ENCODE measurements at regions not wholly inside any gene's neighbourhood (a gene's known extent, or its start where the extent isn't known, plus 50 kb on each side); places are given as distances from the start of the nearest gene placed in this dataset.

GRCh38 chr10:14415676-14416307 is 85.1 kb upstream of the FRMD4A start:
- Histone ChIP-seq H3K4me1 (ENCODE audit: insufficient read depth, low read length, poor library complexity, severe bottlenecking) (no peaks in the 10 kb centered on the region), H3K4me3 (ENCODE audit: low read depth, low read length, poor library complexity, severe bottlenecking) (no peak overlapping the region), H3K27me3 (replicated peaks; ENCODE audit: insufficient read depth, low read depth, low read length, poor library complexity) (no peaks in the 10 kb centered on the region), H3K9me3 (ENCODE audit: low read depth, low read length, poor library complexity, severe bottlenecking) (no peaks in the 10 kb centered on the region), H3K36me3 (ENCODE audit: insufficient read depth, low read length, poor library complexity, severe bottlenecking) (no peaks in the 10 kb centered on the region), H3K27ac (ENCODE audit: low read depth, low read length, poor library complexity, severe bottlenecking) (no peak overlapping the region)
- DNase-seq (ENCODE audit: low spot score), result no peak
- TF ChIP-seq EZH2 (IDR thresholded peaks at IDR 0.05; ENCODE audit: borderline replicate concordance, low read depth, low read length, poor library complexity, severe bottlenecking), result no peak
- no peak for TF ChIP-seq CTCF (conservative IDR thresholded peaks at IDR 0.05; ENCODE audit: low read depth, low read length)
- ChIA-PET CTCF (no interaction called here), POLR2A (ENCODE audit: low non-redundant PET) (no interaction called here)
- no TSS peak for BruUV-seq (replicated peaks)
- intact Hi-C loops (cut with micrococcal nuclease; ENCODE audit: unreplicated experiment), result no loop called here

GRCh38 chr10:14414901-14415300 is 84.2 kb upstream of the FRMD4A start:
- H3K9me3 ChIP-seq (ENCODE audit: low read depth, low read length, poor library complexity, severe bottlenecking), result no peaks in the 10 kb centered on the region
- intact Hi-C loops (cut with micrococcal nuclease; ENCODE audit: unreplicated experiment), result no loop called here
- peaks cover 6% of the 10 kb centered on the region for H3K4me1 ChIP-seq (ENCODE audit: insufficient read depth, low read length, poor library complexity, severe bottlenecking)
- no peaks in the 10 kb centered on the region for H3K27me3 ChIP-seq (replicated peaks; ENCODE audit: insufficient read depth, low read depth, low read length, poor library complexity)
- no peak for TF ChIP-seq EZH2 (IDR thresholded peaks at IDR 0.05; ENCODE audit: borderline replicate concordance, low read depth, low read length, poor library complexity, severe bottlenecking)
- TF ChIP-seq CTCF (conservative IDR thresholded peaks at IDR 0.05; ENCODE audit: low read depth, low read length), result no peak
- no peaks in the 10 kb centered on the region for H3K36me3 ChIP-seq (ENCODE audit: insufficient read depth, low read length, poor library complexity, severe bottlenecking)
- H3K27ac ChIP-seq (ENCODE audit: low read depth, low read length, poor library complexity, severe bottlenecking), result no peak overlapping the region
- CTCF ChIA-PET, result no interaction called here
- POLR2A ChIA-PET (ENCODE audit: low non-redundant PET), result no interaction called here
- DNase-seq (ENCODE audit: low spot score), result no peak
- BruUV-seq (replicated peaks), result no TSS peak
- no peak overlapping the region for H3K4me3 ChIP-seq (ENCODE audit: low read depth, low read length, poor library complexity, severe bottlenecking)

DNA sequence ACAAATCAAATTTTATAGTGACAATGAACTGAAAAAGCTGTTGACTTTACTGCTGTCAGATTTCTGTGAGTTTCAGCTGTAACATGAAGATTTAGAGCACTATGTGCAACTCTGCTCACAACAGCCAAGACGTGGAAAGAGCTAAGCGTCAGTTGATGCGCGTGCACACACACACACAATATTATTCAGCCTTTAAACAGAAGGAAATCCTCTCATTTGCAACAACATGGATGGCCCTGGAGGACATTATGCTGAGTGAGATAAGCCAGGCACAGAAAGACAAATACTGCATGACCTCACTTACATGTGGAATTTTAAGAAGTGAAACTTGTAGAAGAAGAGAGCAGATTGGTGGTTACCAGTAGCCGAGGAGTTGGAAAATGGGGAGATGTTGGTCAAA is 82.8 kb upstream of the FRMD4A start:
- Histone ChIP-seq H3K4me3 (ENCODE audit: low read depth, low read length, poor library complexity, severe bottlenecking) (no peak overlapping the region), H3K36me3 (ENCODE audit: insufficient read depth, low read length, poor library complexity, severe bottlenecking) (no peaks in the 10 kb centered on the region), H3K9me3 (ENCODE audit: low read depth, low read length, poor library complexity, severe bottlenecking) (no peaks in the 10 kb centered on the region), H3K27me3 (replicated peaks; ENCODE audit: insufficient read depth, low read depth, low read length, poor library complexity) (no peaks in the 10 kb centered on the region), H3K4me1 (ENCODE audit: insufficient read depth, low read length, poor library complexity, severe bottlenecking) (peaks cover 17% of the 10 kb centered on the region), H3K27ac (ENCODE audit: low read depth, low read length, poor library complexity, severe bottlenecking) (no peak overlapping the region)
- CTCF ChIA-PET, result no interaction called here
- no peak for DNase-seq (ENCODE audit: low spot score)
- BruUV-seq (replicated peaks), result no TSS peak
- no peak for TF ChIP-seq EZH2 (IDR thresholded peaks at IDR 0.05; ENCODE audit: borderline replicate concordance, low read depth, low read length, poor library complexity, severe bottlenecking)
- TF ChIP-seq CTCF (conservative IDR thresholded peaks at IDR 0.05; ENCODE audit: low read depth, low read length), result no peak
- POLR2A ChIA-PET (ENCODE audit: low non-redundant PET), result interaction anchor here (0.6 kb wide), 1 partner anchor 48 kb away, joined by 3 read pairs; no protein-coding TSS in a partner anchor
- intact Hi-C loops (cut with micrococcal nuclease; ENCODE audit: unreplicated experiment), result no loop called here

All from A673 (cell line).